ENCODE measurements at regions not wholly inside any gene's neighbourhood (a gene's known extent, or its start where the extent isn't known, plus 50 kb on each side); places are given as distances from the start of the nearest gene placed in this dataset.

GRCh38 chr10:36677431-36677768 is 448.0 kb upstream of the ANKRD30A start:
- no peak overlapping the region for H3K27ac ChIP-seq (ENCODE audit: low read length)
- H3K79me2 ChIP-seq (ENCODE audit: low read length), result no peaks in the 10 kb centered on the region
- H4K20me1 ChIP-seq (ENCODE audit: insufficient read depth, low read length), result no peaks in the 10 kb centered on the region
- no peaks in the 10 kb centered on the region for H3K27me3 ChIP-seq (ENCODE audit: low read depth, low read length)
- no peak overlapping the region for H2AFZ ChIP-seq (ENCODE audit: low read depth, low read length)
- H3K9ac ChIP-seq (ENCODE audit: low read length), result no peak overlapping the region
- H3K4me1 ChIP-seq (ENCODE audit: low read length), result no peaks in the 10 kb centered on the region
- TF ChIP-seq EZH2phosphoT487 (IDR thresholded peaks at IDR 0.05; ENCODE audit: low read depth), result no peak
- TF ChIP-seq CTCF (IDR thresholded peaks at IDR 0.05; ENCODE audit: low read depth, low read length), result no peak
- no peaks in the 10 kb centered on the region for H3K9me3 ChIP-seq (ENCODE audit: insufficient read depth, low read length)
- H3K36me3 ChIP-seq (replicated peaks; ENCODE audit: low read depth, low read length), result no peaks in the 10 kb centered on the region
- no peak overlapping the region for H3K4me2 ChIP-seq (ENCODE audit: low read length)
- H3K4me3 ChIP-seq (ENCODE audit: low read length), result no peak overlapping the region

DNA sequence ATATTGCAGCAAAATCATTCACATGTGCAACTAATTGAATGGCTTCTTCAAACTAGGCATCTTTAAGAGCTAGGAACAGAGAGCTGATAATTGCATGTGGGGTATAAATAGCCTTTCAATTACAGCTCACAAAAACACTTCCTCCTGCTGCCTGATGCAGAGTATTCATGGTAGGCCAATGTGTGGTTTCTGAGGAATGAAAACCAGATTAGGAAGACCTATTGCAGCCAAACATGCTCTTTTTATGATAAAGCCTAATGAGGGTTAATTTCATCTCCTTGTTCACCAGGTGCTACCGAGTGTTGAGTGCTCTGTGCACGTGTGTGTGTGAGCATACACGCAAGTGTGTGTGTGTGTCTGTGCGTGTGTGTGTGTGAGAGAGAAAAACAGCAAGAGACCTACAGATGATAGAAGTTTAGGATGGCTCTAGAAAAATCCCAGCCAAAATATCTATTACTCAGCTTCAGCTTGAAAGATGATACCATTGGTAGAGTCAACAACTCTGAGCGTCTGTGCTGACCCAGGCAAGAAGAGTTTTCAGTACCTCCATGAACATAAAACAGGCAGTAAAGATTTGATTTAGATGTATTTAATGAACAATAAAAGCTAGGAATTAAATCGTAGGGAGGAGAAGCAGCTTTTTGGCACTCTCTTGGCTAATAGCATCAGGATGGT is 448.5 kb upstream of the ANKRD30A start:
- Histone ChIP-seq H4K20me1 (ENCODE audit: insufficient read depth, low read length) (no peaks in the 10 kb centered on the region), H3K9ac (ENCODE audit: low read length) (no peak overlapping the region), H3K4me1 (ENCODE audit: low read length) (no peaks in the 10 kb centered on the region), H3K36me3 (replicated peaks; ENCODE audit: low read depth, low read length) (no peaks in the 10 kb centered on the region), H3K79me2 (ENCODE audit: low read length) (no peaks in the 10 kb centered on the region), H3K27ac (ENCODE audit: low read length) (no peak overlapping the region), H3K9me3 (ENCODE audit: insufficient read depth, low read length) (no peaks in the 10 kb centered on the region), H3K4me2 (ENCODE audit: low read length) (no peak overlapping the region), H3K27me3 (ENCODE audit: low read depth, low read length) (no peaks in the 10 kb centered on the region), H2AFZ (ENCODE audit: low read depth, low read length) (no peak overlapping the region), H3K4me3 (ENCODE audit: low read length) (no peak overlapping the region)
- TF ChIP-seq CTCF (IDR thresholded peaks at IDR 0.05; ENCODE audit: low read depth, low read length) (no peak), EZH2phosphoT487 (IDR thresholded peaks at IDR 0.05; ENCODE audit: low read depth) (no peak)

DNA sequence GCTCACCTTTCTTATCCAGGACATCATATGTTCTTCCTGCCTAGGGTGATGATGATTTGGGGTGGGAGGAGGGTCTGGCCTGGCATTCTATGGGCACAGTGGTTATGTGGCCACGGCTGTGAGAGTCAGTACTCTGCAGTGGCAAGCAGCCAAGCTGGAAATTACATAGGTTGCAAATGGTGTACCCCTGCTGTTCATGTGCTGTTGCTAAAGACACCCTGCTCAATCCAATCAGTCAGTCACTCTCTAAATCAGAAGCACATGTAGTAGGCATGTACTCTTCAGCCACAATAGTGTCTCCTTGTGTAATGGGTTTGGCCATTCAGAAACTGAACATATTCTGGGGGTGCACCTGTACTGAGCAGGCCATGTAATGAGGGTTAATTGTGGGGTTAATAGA is 449.1 kb upstream of the ANKRD30A start:
- no peak overlapping the region for H2AFZ ChIP-seq (ENCODE audit: low read depth, low read length)
- no peaks in the 10 kb centered on the region for H3K9me3 ChIP-seq (ENCODE audit: insufficient read depth, low read length)
- H3K4me3 ChIP-seq (ENCODE audit: low read length), result no peak overlapping the region
- no peak for TF ChIP-seq CTCF (IDR thresholded peaks at IDR 0.05; ENCODE audit: low read depth, low read length)
- H4K20me1 ChIP-seq (ENCODE audit: insufficient read depth, low read length), result no peaks in the 10 kb centered on the region
- H3K27ac ChIP-seq (ENCODE audit: low read length), result no peak overlapping the region
- H3K4me1 ChIP-seq (ENCODE audit: low read length), result no peaks in the 10 kb centered on the region
- H3K36me3 ChIP-seq (replicated peaks; ENCODE audit: low read depth, low read length), result no peaks in the 10 kb centered on the region
- no peak overlapping the region for H3K9ac ChIP-seq (ENCODE audit: low read length)
- H3K27me3 ChIP-seq (ENCODE audit: low read depth, low read length), result no peaks in the 10 kb centered on the region
- no peaks in the 10 kb centered on the region for H3K79me2 ChIP-seq (ENCODE audit: low read length)
- no peak overlapping the region for H3K4me2 ChIP-seq (ENCODE audit: low read length)

DNA sequence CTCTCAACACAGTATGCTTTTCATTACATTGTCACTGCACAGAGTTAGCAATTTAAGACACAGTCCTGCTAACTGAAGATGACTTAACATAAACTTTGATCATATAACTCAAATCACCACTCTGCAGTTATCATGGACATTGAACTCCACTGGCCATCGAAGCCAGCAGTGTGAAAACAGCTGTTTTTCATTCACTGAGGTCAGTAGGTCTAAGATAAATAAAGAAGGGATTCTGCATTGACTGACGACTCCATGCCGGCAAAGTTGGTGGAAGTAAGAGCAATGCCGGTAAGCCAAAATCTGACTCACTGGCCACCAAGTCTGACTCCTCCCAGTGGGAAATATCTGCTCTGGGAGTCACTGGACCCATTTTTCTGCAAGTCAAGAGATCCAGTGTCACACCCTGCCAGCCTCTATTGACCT is 449.9 kb upstream of the ANKRD30A start:
- H3K36me3 ChIP-seq (replicated peaks; ENCODE audit: low read depth, low read length), result no peaks in the 10 kb centered on the region
- H3K79me2 ChIP-seq (ENCODE audit: low read length), result no peaks in the 10 kb centered on the region
- H4K20me1 ChIP-seq (ENCODE audit: insufficient read depth, low read length), result no peaks in the 10 kb centered on the region
- H3K4me2 ChIP-seq (ENCODE audit: low read length), result no peak overlapping the region
- H3K27me3 ChIP-seq (ENCODE audit: low read depth, low read length), result no peaks in the 10 kb centered on the region
- no peak overlapping the region for H3K9ac ChIP-seq (ENCODE audit: low read length)
- H3K4me3 ChIP-seq (ENCODE audit: low read length), result no peak overlapping the region
- TF ChIP-seq EZH2phosphoT487 (IDR thresholded peaks at IDR 0.05; ENCODE audit: low read depth), result no peak
- H2AFZ ChIP-seq (ENCODE audit: low read depth, low read length), result no peak overlapping the region
- no peaks in the 10 kb centered on the region for H3K4me1 ChIP-seq (ENCODE audit: low read length)
- H3K9me3 ChIP-seq (ENCODE audit: insufficient read depth, low read length), result no peaks in the 10 kb centered on the region
- H3K27ac ChIP-seq (ENCODE audit: low read length), result no peak overlapping the region

Measured in OCI-LY3 (cell line).